Uterus (tissue), 3 donors: ENCODE measurements at regions not wholly inside any gene's neighbourhood (a gene's known extent, or its start where the extent isn't known, plus 50 kb on each side); places are given as distances from the start of the nearest gene placed in this dataset.

ENCODE experiments used
- DNase-seq, 2 donors: peaks; one replicate each; pipeline ENCODE4 v3.0.0-alpha.2; 2019 to 2020
- H3K27ac ChIP-seq, 2 donors: fragments of 200-600 bp; sonication (generic); 1 replicate in 1 of 2; 2 replicates in 1 of 2; pipeline ENCODE4 v1.5.1; 2016 to 2018
- H3K27me3 ChIP-seq, 2 donors: fragments of 200-600 bp; sonication (generic); one replicate each; pipeline ENCODE4 v1.5.1; 2018 to 2019; ENCODE audit warnings: control low read depth in 1 of 2
- H3K36me3 ChIP-seq, 2 donors: fragments of 200-600 bp; sonication (generic); one replicate each; pipeline ENCODE4 v1.5.1; 2019; ENCODE audit warnings: control low read depth in 1 of 2
- H3K4me1 ChIP-seq, 2 donors: fragments of 200-600 bp; sonication (generic); one replicate each; pipeline ENCODE4 v1.5.1; 2018 to 2019; ENCODE audit warnings: control low read depth in 1 of 2
- H3K4me3 ChIP-seq, 2 donors: fragments of 200-600 bp; sonication (generic); 1 replicate in 1 of 2; 2 replicates in 1 of 2; pipeline ENCODE4 v1.5.1; 2018 to 2019; ENCODE audit warnings: mild to moderate bottlenecking in 1 of 2
- H3K9me3 ChIP-seq, 2 donors: fragments of 200-600 bp; sonication (generic); one replicate each; pipeline ENCODE4 v1.5.1; 2019; ENCODE audit warnings: control low read depth in 1 of 2
- CTCF ChIP-seq, 4 experiments: fragments of 200-600 bp in 2 of 4; fragments of 450-650 bp in 2 of 4; sonication (generic) in 2 of 4; IDR thresholded peaks; one replicate each; pipeline ENCODE4 v1.5.1; 2016 to 2019; ENCODE audit warnings: antibody characterized with exemption in 4 of 4, mild to moderate bottlenecking in 2 of 4, moderate library complexity in 1 of 4
- POLR2A ChIP-seq, 2 donors: fragments of 450-650 bp; IDR thresholded peaks; one replicate each; pipeline ENCODE4 v1.6.1; 2016; ENCODE audit warnings: antibody characterized with exemption in 2 of 2, mild to moderate bottlenecking in 1 of 2, moderate library complexity in 1 of 2
- intact Hi-C: fragments of 100-400 bp; cut with DNase I; formaldehyde crosslinking; loops from one replicate; pipeline ENCODE4 v1.15.1; 2023; ENCODE audit warnings: low total_unique reads
- donor health status: DM: yes; HTN: yes; CAD: no.

DNA sequence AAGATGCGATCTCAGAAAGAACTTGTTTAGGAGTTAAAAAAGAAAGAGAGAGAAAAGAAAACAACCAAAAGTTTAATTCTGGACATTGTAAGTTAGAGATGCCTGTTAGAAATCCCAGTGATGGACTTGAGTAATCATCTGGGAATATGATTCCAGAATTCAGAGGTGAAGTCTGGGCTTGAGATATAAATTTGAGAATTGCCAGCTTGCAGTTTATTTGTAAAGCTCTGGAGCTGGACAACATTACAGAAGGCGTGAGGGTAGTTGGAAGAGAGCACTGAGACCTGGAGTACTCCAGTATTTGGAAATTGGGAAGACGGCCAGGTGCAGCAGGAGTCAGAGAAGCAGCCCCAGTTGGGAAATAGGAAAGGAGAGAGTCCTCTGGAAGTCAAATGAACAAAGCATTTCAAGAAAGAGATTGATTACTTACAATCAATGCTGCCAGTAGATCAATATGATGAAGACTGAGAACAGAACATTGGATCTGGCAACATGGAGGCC, 128.8 kb upstream of the ARHGAP28 start:
- TF ChIP-seq CTCF (IDR thresholded peaks at IDR 0.05) (no peak), POLR2A (IDR thresholded peaks at IDR 0.05) (no peak)
- Histone ChIP-seq H3K9me3 (no peaks in the 10 kb centered on the region), H3K36me3 (no peaks in the 10 kb centered on the region), H3K27ac (no peak overlapping the region), H3K27me3 (no peaks in the 10 kb centered on the region), H3K4me3 (no peak overlapping the region), H3K4me1 (no peaks in the 10 kb centered on the region)
- intact Hi-C loops, result no loop called here
- DNase-seq, result peak; percentile 20 to 46

DNA sequence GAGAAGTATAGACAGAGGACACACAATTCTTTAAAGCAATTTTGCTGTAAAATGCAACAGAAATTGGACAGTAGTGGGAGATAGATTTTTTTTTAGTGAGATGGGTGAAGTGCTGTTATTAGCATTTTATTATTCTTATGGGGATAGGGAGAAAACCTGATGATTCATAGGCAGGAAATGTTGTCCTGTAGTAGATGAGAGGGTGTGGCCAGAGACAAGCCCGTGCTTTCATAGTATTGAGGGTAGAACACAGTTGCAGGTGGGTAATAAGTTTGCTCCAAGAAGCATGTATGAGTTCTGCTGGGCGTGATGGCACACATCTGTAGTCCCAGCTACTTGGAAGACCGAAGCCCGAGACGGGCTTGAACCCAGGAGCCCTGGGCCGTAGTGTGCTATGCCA, 128.3 kb upstream of the ARHGAP28 start:
- TF ChIP-seq CTCF (IDR thresholded peaks at IDR 0.05) (no peak), POLR2A (IDR thresholded peaks at IDR 0.05) (no peak)
- no peak overlapping the region for H3K27ac ChIP-seq
- H3K9me3 ChIP-seq, result no peaks in the 10 kb centered on the region
- no peak for DNase-seq
- no peaks in the 10 kb centered on the region for H3K36me3 ChIP-seq
- H3K27me3 ChIP-seq, result no peaks in the 10 kb centered on the region
- H3K4me1 ChIP-seq, result no peaks in the 10 kb centered on the region
- no peak overlapping the region for H3K4me3 ChIP-seq
- intact Hi-C loops, result no loop called here

DNA sequence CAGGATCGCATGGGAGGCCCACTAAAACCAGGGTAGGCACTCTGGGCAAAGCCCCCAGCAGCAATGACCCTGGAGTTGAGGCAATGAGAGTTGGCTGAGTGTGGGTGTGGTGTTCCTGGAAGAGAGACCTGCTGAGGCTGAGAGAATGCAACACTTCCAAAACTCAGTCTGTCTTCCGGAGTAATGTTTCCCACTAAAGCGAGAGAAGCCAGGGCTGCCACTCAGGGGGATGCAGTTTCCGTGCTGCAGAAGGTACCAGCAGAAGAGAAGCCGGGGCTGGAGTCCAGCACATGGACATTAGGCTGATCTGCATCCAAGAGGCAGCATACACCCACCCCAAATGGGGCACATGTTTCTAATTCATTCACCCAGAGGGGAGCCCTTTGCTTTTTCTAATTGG, 127.2 kb upstream of the ARHGAP28 start:
- no peaks in the 10 kb centered on the region for H3K9me3 ChIP-seq
- no peak overlapping the region for H3K4me3 ChIP-seq
- no peaks in the 10 kb centered on the region for H3K36me3 ChIP-seq
- intact Hi-C loops, result no loop called here
- no peaks in the 10 kb centered on the region for H3K4me1 ChIP-seq
- no peak for DNase-seq
- no peak overlapping the region for H3K27ac ChIP-seq
- no peak for TF ChIP-seq CTCF (IDR thresholded peaks at IDR 0.05)
- H3K27me3 ChIP-seq, result no peaks in the 10 kb centered on the region

- no peak overlapping the region for H3K27ac ChIP-seq
- no peaks in the 10 kb centered on the region for H3K9me3 ChIP-seq
- no peaks in the 10 kb centered on the region for H3K4me1 ChIP-seq
- TF ChIP-seq POLR2A (IDR thresholded peaks at IDR 0.05), result no peak
- H3K27me3 ChIP-seq, result no peaks in the 10 kb centered on the region
- DNase-seq, result no peak
- no peaks in the 10 kb centered on the region for H3K36me3 ChIP-seq
- intact Hi-C loops, result no loop called here
- H3K4me3 ChIP-seq, result no peak overlapping the region
Observed at GRCh38 chr18:6604573-6604941, 125.0 kb upstream of the ARHGAP28 start.

DNA sequence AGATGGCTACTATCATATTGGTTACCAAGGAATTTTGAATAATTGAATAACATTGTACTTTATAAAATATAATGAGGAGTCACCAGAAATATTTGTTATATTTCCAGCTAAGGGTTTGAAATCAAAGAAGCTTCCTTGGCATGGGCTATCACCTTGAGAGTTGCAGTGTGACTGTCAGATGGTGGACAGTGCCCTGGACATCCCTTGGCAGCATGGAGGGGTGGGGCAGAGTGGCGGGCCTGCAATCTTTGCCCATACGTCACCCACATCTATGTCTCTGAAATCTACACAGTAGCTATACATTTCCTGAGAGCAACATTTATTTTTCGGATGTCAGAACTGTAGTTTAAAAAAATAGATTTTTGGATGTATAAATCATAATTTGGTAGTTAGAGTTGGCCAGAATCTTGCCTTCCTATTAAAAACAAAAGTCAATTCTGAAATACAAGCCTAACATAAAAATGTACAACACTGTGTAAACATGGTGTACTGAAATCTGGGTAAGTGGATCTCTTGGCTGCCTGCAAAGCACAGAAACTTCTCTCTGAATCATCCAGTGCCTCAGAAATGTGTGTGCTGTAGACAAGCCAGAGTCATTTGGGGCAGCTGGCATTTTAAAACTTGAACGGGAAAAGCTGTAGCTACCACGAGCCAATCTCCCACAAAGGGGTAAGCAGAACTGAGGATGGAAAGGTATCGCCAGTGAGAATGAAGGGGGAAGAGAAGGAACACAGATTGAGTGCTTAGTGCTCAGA, 124.2 kb upstream of the ARHGAP28 start:
- intact Hi-C loops, result no loop called here
- H3K9me3 ChIP-seq, result no peaks in the 10 kb centered on the region

More for the DNA sequence above, 124.2 kb upstream of the ARHGAP28 start:
- Histone ChIP-seq H3K4me3 (no peak overlapping the region), H3K27ac (no peak overlapping the region), H3K27me3 (no peaks in the 10 kb centered on the region), H3K4me1 (no peaks in the 10 kb centered on the region), H3K36me3 (no peaks in the 10 kb centered on the region)
- no peak for DNase-seq
- TF ChIP-seq CTCF (IDR thresholded peaks at IDR 0.05) (no peak), POLR2A (IDR thresholded peaks at IDR 0.05) (no peak)
